Left renal pelvis (tissue), 4 donors: ENCODE measurements at regions not wholly inside any gene's neighbourhood (a gene's known extent, or its start where the extent isn't known, plus 50 kb on each side); places are given as distances from the start of the nearest gene placed in this dataset.
"Not testable (repeated sequence)": the region's sequence is repeated elsewhere in the genome, so short reads cannot be mapped to it uniquely, and the experiment has no call there.

Experiments used
- DNase-seq, 4 donors: peaks; one replicate each; pipeline ENCODE4 v3.0.0-alpha.2; 2013; ENCODE audit warnings: low read depth in 4 of 4, low spot score in 3 of 4

DNA sequence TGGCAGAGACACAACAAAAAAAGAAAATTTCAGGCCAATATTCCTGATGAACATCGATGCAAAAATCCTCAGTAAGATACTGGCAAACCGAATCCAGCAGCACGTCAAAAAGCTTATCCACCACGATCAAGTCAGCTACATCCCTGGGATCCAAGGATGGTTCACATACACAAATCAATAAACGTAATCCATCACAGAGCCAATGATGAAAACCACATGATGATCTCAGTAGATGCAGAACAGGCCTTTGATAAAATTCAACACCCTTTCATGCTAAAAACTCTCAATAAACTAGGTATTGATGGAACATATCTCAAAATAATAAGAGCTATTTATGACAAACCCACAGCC, 382.1 kb downstream of the IPMK start:
- not testable (repeated sequence) for DNase-seq

DNA sequence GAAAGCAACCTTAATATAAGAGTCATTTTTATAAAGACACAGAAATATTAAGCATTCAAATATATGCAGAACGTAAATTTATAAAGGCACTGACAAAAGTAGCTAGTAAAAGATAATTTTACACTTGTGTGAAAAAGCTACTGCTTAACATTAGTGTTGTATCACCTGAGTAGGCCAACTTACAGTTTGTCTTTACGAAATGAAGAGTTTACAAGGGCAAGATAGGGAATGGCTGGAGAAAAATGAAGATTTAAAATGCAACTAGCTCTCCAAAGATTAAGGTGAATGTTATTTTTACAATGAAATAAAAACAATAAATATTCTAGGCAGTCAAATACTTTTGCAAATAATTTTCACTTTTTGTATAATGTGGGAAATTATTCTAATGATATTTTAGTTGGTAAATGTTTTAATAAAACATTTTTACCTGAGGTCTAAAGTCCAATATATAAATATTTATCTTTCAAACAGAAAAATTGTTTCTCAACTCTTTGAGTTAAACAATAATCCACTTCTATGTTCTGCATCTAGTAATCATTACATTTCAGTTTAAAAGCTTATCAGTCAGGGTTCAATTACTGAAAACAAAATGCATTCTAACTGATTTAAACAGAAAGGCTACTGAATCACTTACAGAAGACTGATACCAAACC, 382.6 kb downstream of the IPMK start:
- no peak for DNase-seq

DNA sequence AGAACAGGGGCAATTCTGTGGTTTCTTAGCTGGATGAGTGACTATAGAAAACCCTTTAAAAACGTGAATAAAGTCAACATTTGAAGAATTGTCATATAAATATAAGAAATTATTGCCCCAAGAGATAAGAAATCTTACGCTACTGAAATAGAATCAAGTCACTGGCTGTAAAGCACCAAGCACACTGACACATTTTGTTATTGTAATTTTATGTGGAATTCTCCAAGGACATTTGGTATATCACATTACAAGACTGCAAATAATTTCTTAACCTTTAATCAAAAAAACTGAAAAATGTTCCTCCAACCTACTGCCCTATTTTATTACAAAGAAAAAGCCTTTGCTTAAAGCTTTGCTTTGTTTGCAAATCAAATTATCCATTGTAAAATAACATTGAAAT, 383.3 kb downstream of the IPMK start:
- DNase-seq: no peak

- DNase-seq: no peak
These were observed 387.1 kb downstream of the IPMK start for GRCh38 chr10:57880446-57881227.

- no peak for DNase-seq
These were observed 392.9 kb downstream of the IPMK start for GRCh38 chr10:57874810-57875209.

GRCh38 chr10:57867241-57867640, 400.5 kb downstream of the IPMK start:
- no peak for DNase-seq

- DNase-seq: no peak
These were observed 402.7 kb downstream of the IPMK start for GRCh38 chr10:57864765-57865680.

- DNase-seq: no peak
These were observed 417.9 kb downstream of the IPMK start for GRCh38 chr10:57849691-57850357.

GRCh38 chr10:57846307-57847065, 421.2 kb downstream of the IPMK start:
- DNase-seq: no peak

- no peak for DNase-seq
These were observed 423.2 kb downstream of the IPMK start for GRCh38 chr10:57844387-57844998.

DNA sequence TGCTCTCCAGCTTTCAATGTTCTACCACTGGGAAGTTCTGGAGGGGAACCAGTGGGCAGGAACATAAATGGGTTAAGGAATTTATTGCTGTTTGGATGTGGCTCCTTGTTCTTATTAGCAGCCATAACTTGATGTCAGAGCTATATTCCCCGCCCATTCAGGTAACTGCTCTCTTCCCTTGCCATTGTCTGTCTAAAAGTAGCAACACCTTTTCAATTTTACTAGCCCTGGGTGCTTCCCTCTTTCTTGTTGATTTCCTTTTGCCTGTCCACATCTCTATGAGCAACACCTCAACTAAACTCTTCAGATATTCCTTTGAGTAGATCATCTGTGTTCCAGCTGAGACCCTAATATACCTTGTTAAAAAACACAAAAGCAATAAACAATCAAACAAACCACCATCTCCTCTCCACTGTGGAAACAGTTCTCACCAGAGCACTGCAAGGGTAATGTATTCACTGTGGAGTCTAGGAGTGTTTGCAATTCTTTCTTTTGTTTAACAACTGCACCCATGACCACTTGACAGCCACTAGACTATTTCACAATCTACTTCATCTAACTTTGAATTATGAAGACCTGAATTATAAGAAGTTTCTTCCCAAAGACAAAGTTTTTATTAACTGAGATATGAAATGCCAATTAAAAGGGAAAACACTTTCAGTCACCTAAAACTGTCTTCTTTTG, 436.7 kb downstream of the IPMK start:
- DNase-seq: no peak

DNA sequence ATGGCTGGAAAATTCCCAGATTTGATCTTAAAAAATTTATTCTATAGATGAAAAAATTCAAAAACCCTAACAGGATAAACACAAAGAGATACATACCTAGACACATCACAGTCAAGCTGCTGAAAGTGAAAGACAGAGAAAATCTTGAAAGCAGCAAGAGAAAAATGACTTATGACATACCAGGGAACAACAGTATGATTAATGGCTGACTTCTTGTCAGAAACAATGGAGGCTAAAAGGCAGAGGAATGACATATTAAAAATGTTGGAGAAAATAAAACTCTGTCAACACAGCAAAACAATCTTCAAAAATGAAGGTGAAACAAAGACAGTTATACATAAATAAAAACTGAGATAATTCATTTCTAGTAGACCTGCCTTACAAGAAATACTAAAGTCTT, 442.7 kb downstream of the IPMK start:
- no peak for DNase-seq

GRCh38 chr10:57823398-57823797, 444.3 kb downstream of the IPMK start:
- no peak for DNase-seq

DNA sequence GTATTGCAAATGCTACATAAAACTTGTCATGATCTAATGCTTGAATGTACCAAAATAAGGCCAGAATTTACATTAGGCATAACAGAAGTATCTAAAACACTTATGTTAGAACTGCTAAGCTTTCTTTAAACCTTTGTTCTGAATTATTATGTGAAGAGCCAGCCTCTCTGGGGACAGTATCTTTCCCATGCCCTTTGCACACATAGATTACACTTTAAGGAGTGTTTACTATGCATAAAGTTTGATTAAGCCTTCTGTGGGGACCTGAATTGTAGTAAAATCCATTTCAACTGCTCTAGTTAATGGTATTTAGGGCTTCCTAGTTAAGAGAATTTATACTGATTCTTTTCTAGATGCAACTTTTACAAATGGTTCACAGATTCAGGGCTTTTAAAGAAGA, 444.7 kb downstream of the IPMK start:
- no peak for DNase-seq

DNA sequence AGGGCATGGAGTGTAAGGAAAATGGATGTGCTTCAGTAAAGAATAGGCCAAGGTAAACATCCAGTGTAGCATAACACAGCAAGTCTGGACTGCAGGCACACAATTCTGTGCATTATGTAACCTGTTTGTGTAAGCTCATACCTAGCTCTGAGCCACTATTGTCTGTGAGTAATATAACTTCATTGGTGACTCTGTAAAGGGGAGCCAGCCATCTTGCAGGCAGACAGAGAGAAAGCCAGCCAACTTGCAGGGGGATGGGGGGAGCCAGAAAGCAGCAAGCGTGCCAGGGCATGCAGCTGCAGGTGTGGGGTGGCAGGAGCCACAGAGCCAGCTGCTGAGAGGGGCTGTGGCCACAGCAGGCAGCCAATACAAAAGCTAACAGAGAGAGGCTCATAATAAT, 449.2 kb downstream of the IPMK start:
- DNase-seq: no peak

GRCh38 chr10:57817741-57818140, 450.0 kb downstream of the IPMK start:
- DNase-seq: no peak

- DNase-seq: no peak
These were observed 451.7 kb downstream of the IPMK start for GRCh38 chr10:57815949-57816348.

- no peak for DNase-seq
These were observed 457.7 kb downstream of the IPMK start for GRCh38 chr10:57809961-57810360.

GRCh38 chr10:57807906-57808305, 459.8 kb downstream of the IPMK start:
- no peak for DNase-seq
